ENCODE measurements at regions not wholly inside any gene's neighbourhood (a gene's known extent, or its start where the extent isn't known, plus 50 kb on each side); places are given as distances from the start of the nearest gene placed in this dataset.

DNA sequence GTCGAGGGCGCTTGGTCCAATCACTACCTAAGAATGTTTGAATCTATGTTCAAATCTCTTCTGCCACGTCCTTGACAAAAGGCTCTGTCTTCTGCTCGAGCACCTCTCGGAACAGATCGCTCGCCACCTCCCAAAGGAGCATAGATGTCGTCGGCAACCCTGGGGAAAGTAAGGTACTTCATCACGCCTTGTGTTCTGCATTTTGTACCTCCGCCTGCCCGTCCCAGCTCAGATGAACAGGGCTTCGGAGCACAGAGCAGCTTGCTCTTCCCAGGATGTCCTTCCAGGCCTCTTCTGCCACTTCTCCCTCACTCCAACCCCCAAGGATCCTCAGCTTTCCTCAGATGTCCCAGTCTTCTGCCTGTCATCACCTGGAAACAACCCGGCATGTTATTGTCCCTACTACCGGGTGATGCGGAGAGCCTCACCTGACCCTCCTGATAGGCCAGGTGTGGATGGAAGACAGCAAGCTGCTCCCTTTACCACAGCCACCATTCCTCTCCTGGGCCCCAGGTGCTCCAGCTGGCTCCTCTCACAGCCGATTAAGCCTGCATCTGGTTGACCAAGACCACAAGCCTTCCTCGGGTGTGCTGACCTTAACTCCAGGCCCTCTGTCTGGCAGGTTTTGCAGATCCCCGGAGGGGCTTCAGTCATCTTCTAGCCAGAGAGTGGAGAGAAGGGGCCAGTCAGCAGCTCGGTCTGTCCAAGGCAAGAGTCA, 270.5 kb downstream of the FAM43A start:
- TF ChIP-seq POLR2A (IDR thresholded peaks at IDR 0.05): no peak
- TF ChIP-seq CTCF (IDR thresholded peaks at IDR 0.05): no peak
- TF ChIP-seq POLR2AphosphoS5 (IDR thresholded peaks at IDR 0.05): no peak
